Endometrium (tissue), 2 donors: ENCODE measurements at regions not wholly inside any gene's neighbourhood (a gene's known extent, or its start where the extent isn't known, plus 50 kb on each side); places are given as distances from the start of the nearest gene placed in this dataset.
"Not testable (repeated sequence)": the region's sequence is repeated elsewhere in the genome, so short reads cannot be mapped to it uniquely, and the experiment has no call there.

Experiments
- FAIRE-seq: peaks from 2 replicates; lab custom pipeline; 2012; peaks lifted over from hg19 to GRCh38; lab: Jason Lieb, UNC
- donor health status: control.
- donor health status: control.

DNA sequence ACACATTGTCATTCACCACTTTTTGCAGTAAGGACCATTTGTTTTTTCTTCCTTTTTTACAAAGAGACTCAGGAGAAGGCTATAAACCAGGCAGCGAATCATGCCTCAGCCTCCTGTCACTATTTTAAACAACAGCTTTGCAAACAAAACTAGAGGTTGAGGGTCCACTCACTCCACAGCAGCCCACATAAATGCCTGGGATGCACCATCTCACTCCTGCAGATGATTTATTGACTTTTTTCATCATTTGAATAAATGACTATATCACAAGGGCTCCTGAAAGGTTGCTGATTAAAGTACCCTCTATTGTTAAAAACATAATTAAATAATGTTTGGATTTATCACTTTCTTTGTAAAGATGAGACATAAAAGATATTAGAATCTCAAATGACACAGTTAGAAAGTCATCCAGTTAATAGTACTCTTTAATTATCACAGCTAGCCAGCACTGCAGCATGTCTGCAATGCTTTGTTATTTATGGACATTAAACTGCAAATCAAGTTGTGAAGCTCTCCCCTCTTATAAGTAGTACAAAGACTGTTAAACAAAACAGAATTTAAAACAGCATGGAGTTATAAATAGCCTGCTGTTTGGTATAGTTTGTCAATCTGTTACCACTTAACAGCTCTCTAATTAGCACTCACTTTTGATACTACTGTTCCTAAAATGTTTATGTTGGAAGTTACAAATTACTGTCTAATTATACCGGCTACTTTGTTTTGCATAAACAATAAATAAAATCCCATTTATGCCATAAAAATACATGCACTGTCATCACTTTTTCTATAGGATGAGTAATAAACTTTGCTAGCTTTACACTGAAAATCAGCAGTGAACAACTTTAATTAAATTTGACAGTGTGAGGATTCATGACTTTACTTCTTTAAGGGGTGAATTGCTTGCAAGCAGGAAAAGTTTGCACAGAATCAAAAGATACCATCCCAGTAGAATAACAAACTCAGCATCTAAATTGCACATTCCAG, 853.2 kb downstream of the UQCRFS1 start:
- FAIRE-seq = no peak

DNA sequence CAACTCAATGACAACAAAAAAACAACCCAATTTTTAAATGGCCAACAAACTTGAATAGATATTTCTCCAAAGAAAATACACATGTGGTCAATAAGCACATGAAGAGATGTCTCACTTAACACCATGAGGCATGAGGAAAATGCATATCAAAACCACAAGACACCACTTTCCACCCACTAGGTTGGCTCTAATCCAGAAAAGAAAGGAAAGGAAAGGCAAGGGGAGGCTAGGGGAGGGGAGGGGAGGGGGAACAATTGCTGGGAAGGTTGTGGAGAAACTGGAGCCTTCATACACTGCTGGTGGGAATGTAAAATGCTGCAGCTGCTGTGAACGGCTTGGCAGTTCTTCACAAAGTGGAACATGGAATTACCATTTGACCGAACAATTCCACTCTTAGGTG, 854.3 kb downstream of the UQCRFS1 start:
- FAIRE-seq = no peak

DNA sequence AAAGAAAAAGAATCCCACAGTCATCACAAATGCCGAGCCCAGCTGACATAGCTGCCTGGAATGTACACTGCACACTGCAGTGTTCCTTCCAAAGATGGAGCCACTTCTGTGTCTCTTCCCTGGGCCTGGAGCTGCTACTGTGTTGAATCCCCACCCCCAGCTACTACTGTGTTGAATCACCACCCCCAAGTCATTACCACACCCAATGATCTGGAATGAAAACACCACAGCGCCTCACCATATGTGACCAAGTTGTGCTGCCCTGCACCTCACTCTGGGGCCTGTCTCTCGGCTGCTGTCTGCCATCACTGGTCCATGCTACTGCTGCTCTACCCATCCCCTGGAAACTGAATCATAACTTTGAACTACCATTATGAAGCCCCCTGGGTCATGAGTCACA, 861.2 kb downstream of the UQCRFS1 start:
- FAIRE-seq = no peak

DNA sequence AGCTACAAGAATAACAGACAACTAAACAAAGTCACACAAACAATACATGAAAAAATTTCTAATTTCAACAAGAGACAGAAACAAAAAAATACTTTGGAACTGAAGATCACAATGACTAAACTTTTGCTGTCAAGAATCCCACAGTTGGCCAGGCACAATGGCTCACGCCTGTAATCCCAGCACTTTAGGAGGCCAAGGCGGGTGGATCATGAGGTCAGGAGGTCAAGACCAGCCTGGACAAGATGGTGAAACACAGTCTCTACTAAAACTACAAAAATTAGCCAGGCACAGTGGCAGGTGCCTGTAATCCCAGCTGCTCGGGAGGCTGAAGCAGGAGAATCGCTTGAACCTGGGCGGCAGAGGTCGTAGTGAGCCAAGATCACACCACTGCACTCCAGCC, 861.6 kb downstream of the UQCRFS1 start:
- not testable (repeated sequence) for FAIRE-seq

DNA sequence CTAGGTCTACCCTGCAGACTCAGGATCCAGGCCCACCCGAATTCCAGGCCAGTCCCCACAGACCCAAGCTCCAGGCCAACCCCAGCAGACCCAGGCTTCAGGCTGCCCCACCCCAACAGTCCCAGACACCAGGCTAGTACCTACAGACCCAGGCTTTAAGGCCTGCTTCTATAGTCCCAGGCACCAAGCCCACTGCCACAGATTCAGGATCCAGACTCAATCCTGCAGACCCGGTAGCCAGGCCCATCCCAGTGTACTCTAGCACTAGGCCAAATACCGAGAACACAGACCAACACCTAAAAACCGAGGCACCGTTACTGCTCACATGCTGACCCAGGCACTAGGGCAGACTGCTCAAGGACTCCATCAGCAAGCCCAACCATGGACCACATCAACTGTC, 862.3 kb downstream of the UQCRFS1 start:
- FAIRE-seq = no peak

DNA sequence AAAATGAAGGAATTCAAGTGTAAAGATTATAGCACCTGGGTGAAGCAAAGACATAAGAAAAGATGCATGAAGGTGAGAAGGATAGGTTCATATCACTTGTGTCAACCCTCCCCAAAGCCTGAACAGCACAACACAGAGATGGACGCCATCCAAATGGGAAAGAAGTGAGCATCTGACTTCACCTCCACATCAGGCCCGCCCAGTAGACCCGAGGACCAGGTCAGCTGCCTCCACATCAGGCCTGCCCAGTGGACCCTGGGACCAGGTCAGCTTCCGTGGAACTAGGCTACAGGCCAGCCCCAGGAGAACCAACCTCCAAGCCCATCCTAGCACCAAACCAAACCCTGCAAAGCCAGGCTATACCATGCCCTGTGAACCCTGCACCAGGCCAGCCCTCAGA, 862.9 kb downstream of the UQCRFS1 start:
- FAIRE-seq = no peak

DNA sequence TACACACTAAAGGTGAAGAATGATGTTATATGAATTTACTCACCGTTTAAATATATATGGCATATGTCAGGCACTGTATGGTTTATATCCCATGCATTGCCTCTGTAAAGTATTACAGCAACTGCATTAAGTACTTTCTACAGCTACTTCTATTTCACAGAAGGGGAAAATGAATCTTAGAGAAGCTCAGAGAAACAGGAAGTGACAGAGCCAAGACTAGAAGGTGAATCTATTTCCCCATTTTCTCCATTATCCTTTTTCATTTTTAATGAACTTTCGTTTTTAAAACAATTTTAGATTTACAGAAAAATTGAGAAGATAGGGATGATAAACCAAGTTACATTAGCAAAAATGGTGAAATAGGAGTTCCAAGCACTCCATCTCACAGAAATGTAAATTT, 863.3 kb downstream of the UQCRFS1 start:
- no peak for FAIRE-seq

DNA sequence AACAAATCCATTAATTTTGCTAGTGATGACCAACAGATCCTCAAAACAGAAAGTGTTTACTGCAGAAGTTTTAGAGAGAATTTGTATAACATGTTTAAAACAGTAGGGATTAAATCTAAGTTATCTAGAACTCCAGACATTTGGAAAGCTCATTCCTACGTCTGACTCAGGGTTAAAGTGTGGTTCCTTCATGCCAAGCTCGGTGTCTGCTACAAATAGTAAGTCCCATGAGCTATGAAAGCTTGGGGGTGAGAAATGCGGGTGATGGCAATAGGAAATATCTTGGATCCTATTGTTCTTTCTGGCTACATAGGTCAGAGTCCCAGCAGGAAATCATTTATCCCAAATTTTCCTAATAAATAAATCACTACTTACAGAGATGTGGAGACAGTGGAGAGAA, 867.1 kb downstream of the UQCRFS1 start:
- FAIRE-seq = no peak

DNA sequence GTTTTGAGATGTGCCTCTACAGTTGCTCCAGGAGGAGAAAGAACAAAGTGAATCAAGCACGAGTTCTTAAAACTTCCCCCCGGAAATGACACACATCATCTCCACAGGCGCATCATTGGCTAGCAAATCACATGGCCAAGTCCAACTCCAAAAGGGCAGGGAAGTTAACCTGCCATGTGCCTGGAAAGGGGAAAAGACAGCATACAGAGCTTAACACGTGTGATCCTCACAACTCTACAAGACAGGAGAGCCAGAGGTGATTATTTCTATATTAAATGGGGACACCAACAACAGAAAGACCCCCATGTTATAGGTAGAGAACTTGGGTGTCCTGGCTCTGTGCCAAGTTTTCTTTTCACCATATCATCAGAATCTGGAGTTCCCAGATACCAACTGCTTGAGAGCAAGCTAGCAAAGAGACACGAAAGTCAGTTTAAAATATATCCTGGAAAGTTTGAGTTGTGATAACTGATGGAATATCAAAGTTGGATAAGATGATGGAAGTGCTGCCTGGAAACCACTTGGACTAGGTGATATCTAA, 871.1 kb downstream of the UQCRFS1 start:
- FAIRE-seq = no peak

DNA sequence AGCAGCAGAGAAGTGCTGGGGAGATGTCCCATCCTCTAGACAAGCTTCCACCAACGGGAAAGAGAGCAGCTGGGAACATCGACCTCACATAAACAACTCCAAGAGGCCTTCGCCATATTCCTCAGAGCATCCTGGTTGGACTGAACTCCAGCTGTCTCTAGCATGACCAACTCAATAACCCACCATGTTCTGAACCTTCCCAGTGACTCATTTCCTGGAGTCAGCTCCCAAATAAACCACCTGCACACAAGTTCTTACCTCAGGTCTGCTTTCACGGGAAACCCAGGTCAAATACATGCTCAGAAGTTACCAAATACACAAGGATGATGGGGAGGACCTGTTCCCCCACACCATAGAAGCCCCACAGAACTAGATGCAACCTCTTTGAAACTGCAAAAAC, 878.5 kb downstream of the UQCRFS1 start:
- no peak for FAIRE-seq

DNA sequence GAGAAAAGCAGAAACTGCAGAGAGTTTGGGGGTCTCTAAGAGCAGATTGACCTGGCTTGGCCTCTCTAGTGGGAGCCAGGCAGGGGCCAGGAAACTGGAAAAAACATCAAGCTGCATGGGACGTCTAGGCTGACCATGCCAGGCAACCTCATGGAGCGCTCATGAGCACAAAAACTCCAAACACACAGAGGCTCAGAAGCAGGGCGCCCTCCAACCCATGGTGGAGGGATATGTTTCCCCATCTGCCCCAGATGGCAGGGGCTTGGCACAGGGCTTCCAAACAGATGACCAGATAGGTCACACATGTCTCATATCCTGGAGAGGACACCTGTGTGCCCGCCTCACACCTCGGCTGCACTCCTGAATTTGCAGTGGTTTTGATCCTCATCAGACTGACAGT, 879.0 kb downstream of the UQCRFS1 start:
- FAIRE-seq = no peak

DNA sequence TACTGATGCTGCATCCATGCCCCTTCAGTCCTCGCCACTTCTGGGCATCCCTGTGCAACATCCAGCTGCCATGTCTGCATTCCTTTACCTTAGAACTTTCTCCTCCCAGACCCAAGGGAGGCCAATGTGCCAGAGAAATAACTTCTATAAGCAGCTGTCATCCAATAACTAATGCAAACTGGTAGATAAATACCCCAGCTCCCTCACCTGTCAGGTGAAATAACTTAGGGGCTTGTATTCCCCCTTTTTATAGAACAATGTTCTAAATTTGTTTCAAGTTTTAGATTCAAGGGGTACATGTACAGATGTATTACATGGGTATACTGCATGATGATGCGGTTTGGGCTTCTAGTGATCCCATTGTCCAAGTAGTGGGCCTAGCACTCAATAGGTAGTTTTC, 880.1 kb downstream of the UQCRFS1 start:
- no peak for FAIRE-seq

DNA sequence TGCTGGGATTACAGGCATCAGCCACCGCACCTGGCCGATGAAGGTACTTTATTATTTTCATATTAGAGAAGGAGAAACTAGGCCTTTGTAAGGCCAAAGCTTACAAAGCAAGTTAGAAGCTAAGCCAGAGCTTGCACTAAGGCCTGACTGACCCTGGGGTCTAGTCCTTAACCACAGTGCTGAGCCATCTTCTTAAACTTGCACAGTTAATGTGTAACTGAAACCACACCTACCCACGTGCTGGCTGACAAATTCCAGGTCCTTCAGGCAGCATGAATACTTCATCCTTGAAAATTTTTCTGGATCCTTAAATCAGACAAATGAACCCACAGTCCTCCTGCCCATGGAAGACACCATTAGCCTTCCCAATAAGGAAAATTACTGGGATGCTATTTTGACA, 880.6 kb downstream of the UQCRFS1 start:
- no peak for FAIRE-seq

DNA sequence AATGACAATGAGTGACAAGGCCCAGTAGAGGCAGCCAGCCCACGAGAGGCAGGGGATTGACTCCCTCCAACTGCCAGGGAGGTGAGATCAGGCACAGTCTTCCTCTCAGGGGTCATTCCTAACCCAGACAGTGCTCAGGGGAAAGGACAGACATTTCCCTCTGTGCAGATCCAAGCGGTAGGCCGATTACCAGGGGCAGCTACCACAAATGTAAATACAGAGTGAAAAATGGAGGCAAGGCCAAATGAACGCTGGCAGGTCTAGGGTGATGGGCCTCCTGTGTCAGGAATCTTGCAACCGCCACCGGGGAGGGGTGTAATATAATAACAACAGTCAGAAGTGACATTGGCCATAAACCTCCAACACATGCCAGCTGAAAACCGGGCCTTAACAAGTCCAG, 881.4 kb downstream of the UQCRFS1 start:
- FAIRE-seq = no peak

DNA sequence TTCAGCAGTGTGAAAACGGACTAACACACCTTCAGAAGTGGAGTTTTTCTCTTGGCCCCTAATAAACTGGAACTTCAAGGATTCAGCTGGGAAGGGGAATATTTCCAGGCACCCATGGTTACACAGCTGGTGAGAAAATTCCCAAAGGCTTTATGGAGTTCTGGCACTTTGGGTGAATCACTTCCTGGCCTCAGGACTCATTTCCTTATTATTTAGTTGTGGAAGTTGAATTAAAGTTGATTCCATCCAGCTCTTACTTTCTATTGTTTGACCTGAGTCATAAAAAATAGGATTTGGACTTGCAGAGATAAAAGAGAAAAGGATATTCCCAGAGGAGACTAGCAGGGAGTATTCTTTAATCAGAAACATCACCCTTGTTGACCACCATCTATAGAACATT, 882.1 kb downstream of the UQCRFS1 start:
- no peak for FAIRE-seq

DNA sequence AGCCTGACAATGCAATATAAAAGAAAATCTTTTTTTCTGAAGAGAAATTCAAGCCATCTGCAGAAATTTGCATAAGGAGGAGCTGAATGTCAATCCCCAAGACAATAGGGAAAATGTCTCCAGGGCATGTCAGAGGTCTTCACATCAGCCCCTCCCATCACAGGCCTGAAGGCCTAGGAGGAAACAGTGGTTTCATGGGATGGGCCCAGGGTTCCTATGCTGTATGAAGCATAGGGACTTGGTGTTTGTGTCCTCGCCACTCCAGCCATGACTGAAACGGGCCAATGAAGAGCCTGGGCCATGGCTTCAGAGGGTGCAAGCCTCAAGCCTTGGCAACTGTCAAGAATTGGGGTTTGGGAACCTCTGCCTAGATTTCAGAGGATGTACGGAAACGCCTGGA, 883.5 kb downstream of the UQCRFS1 start:
- no peak for FAIRE-seq

DNA sequence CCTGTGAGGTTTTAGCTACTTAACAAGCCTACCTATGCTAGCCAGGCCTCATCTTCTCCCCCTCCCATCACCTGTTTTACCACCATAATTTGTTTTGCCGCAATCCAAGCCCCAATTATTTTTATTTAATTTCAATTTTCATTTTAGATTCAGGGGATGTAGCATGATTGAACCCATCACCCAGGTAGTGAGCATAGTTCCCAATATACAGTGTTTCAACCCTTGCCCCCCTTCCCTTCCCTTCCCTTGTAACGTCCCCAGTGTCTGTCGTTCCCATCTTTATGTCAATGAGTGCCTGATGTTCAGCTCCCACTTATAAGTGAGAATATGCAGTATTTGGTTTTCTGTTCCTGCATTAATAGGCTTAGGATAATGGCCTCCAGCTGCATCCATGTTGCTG, 885.0 kb downstream of the UQCRFS1 start:
- no peak for FAIRE-seq

DNA sequence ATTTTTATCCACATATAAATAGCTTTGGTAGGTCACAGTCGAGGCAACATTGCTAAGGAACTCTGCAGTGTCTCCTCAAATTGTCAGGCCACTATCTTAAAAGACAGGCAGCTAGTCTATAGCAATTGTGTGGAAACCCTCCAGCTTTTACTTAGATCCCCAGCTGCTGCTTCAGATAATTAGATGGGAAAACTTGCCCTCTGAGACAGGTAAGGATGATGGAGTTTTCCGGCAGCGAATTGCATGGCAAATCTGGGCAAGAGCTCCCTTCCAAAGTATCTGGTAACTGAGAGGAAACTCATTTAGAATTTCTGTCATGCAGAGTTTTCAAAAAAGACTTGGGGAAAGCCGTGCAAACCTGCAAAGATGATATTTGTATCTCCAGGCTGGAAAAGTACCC, 886.2 kb downstream of the UQCRFS1 start:
- no peak for FAIRE-seq

DNA sequence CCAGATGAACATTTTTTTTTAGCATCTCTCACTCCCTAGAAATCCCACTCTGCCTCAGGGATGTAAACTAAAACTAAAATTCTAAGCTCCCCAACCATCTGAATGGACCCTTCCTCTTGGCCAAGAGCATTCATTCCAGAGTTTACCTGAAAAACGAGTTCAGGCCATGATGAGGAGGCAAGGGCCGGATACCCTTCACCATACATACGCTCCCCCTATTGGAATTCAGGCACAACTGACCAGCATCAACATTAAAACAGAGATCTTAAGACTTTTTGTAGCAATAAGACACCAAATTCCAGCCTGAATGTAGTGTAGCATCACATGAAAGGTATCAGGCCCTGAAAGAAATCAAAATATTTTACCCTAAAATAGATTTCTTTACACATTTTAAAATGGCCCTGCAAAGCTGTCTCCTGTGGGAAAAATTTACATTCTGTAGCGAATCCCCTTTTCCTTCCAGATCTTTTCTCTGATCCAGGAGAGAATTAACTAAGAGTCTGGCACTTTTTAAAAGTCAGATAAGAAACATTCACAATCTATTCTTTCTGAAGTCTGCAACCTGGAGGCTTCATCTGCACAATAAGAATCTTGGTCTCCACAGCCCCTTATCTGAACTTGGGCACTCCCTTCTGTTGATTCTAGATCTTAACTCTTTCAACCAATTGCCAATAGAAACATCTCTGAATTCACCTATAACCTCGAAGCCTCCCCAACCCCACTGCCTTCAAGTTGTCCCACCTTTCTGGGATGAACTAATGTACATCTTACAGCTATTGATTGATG, 888.5 kb downstream of the UQCRFS1 start:
- no peak for FAIRE-seq

DNA sequence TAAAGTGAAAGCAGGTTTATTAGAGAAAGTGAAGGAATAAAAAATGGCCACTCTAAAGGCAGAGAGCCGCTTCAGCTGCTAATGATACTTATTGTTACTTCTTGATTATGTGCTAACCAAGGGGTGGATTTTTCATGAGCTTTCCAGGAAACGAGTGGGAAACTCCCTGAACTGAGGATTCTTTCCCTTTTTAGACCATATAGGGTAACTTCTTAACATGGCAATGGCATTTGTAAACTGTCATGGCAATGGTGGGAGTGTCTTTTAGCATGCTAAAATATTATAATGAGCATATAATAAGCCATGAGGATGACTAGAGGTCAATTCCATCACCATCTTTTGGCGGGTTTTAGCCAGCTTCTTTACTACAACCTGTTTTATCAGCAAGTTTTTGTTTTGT, 890.0 kb downstream of the UQCRFS1 start:
- no peak for FAIRE-seq

DNA sequence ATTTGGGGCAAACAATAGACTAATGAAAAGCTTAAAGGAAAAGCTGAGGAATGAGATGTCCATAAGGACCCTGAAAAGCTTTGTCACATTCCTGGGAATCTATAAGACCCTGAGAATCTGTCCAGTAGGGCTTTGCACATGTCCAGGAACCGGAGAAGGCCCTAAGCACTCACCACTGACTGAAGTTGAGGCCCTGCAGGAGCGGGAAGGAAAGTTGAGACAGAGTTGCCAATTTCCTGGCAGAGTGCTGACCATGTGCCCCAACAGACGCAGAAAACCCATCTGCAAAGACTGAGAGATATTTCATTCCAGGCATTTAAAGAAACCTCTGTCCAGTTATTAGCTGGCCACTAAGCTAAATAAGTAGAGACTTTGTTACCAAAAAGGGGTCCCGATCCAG, 890.5 kb downstream of the UQCRFS1 start:
- no peak for FAIRE-seq

DNA sequence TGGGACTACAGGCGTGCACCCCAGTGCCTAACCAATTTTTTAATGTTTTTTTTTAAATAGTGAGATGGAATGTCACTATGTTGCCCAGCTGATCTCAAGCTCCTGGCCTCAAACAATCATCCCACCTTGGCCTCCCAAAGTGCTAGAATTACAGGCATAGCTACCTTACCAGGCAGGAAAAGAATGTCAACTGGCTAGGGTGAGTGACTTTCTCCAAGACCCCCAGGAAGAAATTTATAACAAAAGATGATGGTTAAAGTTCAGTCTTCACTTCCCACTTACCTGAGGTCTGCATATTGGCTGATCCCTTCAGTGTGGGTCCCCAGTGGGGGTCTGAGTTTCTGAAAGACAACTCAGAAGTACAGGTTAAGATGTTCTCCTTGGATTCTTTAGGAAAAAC, 893.0 kb downstream of the UQCRFS1 start:
- FAIRE-seq = no peak

DNA sequence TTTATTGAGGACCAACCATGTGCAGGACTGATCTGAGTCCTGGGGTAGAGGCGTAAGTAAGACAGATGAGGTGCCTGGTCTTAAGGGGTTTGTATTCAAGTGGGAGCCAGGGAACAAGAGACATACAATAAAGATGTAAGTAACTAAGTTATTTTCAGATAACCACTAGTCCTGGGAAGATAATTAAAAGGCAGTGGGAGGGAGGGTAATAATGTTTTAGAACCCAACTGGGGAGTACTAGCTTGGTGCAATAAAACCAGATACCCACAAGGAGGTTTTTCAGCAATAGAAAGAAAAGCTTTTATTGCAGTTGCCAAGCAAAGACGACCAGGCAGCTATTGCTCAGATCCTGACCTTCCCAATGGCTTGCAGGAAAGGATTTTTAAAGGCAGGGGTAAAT, 893.7 kb downstream of the UQCRFS1 start:
- no peak for FAIRE-seq
